ENCODE measurements at regions not wholly inside any gene's neighbourhood (a gene's known extent, or its start where the extent isn't known, plus 50 kb on each side); places are given as distances from the start of the nearest gene placed in this dataset.

GRCh38 chr18:10367836-10368235 lies 86.6 kb upstream of the APCDD1 start:
- H3K9me3 Mint-ChIP-seq (ENCODE audit: low read depth), result peaks cover 13% of the 10 kb centered on the region
- no peak for DNase-seq (ENCODE audit: low spot score)
- no peaks in the 10 kb centered on the region for H3K36me3 Mint-ChIP-seq (ENCODE audit: low read depth)
- H3K4me1 Mint-ChIP-seq (ENCODE audit: low read depth), result no peaks in the 10 kb centered on the region
- no peak overlapping the region for H3K4me3 Mint-ChIP-seq (ENCODE audit: unreplicated experiment)
- peaks cover 3% of the 10 kb centered on the region for H3K27me3 Mint-ChIP-seq (ENCODE audit: low read depth)
- no peak overlapping the region for H3K27ac Mint-ChIP-seq (ENCODE audit: unreplicated experiment)
- no peak for TF ChIP-seq CTCF (IDR thresholded peaks at IDR 0.05)

GRCh38 chr18:10368456-10369453 lies 85.7 kb upstream of the APCDD1 start:
- no peak for DNase-seq (ENCODE audit: low spot score)
- H3K27me3 Mint-ChIP-seq (ENCODE audit: low read depth), result peaks cover 3% of the 10 kb centered on the region
- H3K4me1 Mint-ChIP-seq (ENCODE audit: low read depth), result no peaks in the 10 kb centered on the region
- peaks cover 9% of the 10 kb centered on the region for H3K9me3 Mint-ChIP-seq (ENCODE audit: low read depth)
- TF ChIP-seq CTCF (IDR thresholded peaks at IDR 0.05), result no peak
- no peak overlapping the region for H3K4me3 Mint-ChIP-seq (ENCODE audit: unreplicated experiment)
- H3K36me3 Mint-ChIP-seq (ENCODE audit: low read depth), result no peaks in the 10 kb centered on the region
- H3K27ac Mint-ChIP-seq (ENCODE audit: unreplicated experiment), result no peak overlapping the region

- Mint-ChIP-seq H3K4me1 (ENCODE audit: low read depth) (peaks cover 6% of the 10 kb centered on the region), H3K9me3 (ENCODE audit: low read depth) (no peaks in the 10 kb centered on the region), H3K27ac (ENCODE audit: unreplicated experiment) (no peak overlapping the region), H3K36me3 (ENCODE audit: low read depth) (no peaks in the 10 kb centered on the region), H3K27me3 (ENCODE audit: low read depth) (peaks cover 3% of the 10 kb centered on the region), H3K4me3 (ENCODE audit: unreplicated experiment) (no peak overlapping the region)
- no peak for TF ChIP-seq CTCF (IDR thresholded peaks at IDR 0.05)
- no peak for DNase-seq (ENCODE audit: low spot score)
Measured at GRCh38 chr18:10370716-10371115, 83.7 kb upstream of the APCDD1 start.

GRCh38 chr18:10371165-10371564 lies 83.3 kb upstream of the APCDD1 start:
- DNase-seq (ENCODE audit: low spot score), result no peak
- Mint-ChIP-seq H3K9me3 (ENCODE audit: low read depth) (no peaks in the 10 kb centered on the region), H3K4me1 (ENCODE audit: low read depth) (peaks cover 6% of the 10 kb centered on the region), H3K27me3 (ENCODE audit: low read depth) (peaks cover 3% of the 10 kb centered on the region), H3K4me3 (ENCODE audit: unreplicated experiment) (no peak overlapping the region), H3K36me3 (ENCODE audit: low read depth) (no peaks in the 10 kb centered on the region), H3K27ac (ENCODE audit: unreplicated experiment) (no peak overlapping the region)
- TF ChIP-seq CTCF (IDR thresholded peaks at IDR 0.05), result no peak

GRCh38 chr18:10374195-10374594 lies 80.2 kb upstream of the APCDD1 start:
- peaks cover 35% of the 10 kb centered on the region for H3K4me1 Mint-ChIP-seq (ENCODE audit: low read depth)
- H3K4me3 Mint-ChIP-seq (ENCODE audit: unreplicated experiment), result no peak overlapping the region
- no peaks in the 10 kb centered on the region for H3K36me3 Mint-ChIP-seq (ENCODE audit: low read depth)
- TF ChIP-seq CTCF (IDR thresholded peaks at IDR 0.05), result no peak
- H3K9me3 Mint-ChIP-seq (ENCODE audit: low read depth), result no peaks in the 10 kb centered on the region
- no peaks in the 10 kb centered on the region for H3K27me3 Mint-ChIP-seq (ENCODE audit: low read depth)
- no peak for DNase-seq (ENCODE audit: low spot score)
- no peak overlapping the region for H3K27ac Mint-ChIP-seq (ENCODE audit: unreplicated experiment)

Measured in chondrocyte (in vitro differentiated cells).